Upper lobe of right lung (tissue), 1 donor: ENCODE measurements at regions not wholly inside any gene's neighbourhood (a gene's known extent, or its start where the extent isn't known, plus 50 kb on each side); places are given as distances from the start of the nearest gene placed in this dataset.
A peak's percentile ranks its signal among the peaks of the same experiment; 100 is the strongest.

ENCODE experiments used
- ATAC-seq: fragments of 200-7000 bp; cut with Tn5 transposase; one replicate; pipeline ENCODE4 v1.9.1; 2020; ENCODE audit warnings: mild to moderate bottlenecking, moderate library complexity
- DNase-seq: peaks from one replicate; pipeline ENCODE4 v3.0.0-alpha.2; 2020
- H3K27ac ChIP-seq: fragments of 200-600 bp; one replicate; pipeline ENCODE4 v1.8.0; 2022
- H3K27me3 ChIP-seq: fragments of 200-600 bp; one replicate; pipeline ENCODE4 v1.8.0; 2022; ENCODE audit warnings: mild to moderate bottlenecking
- H3K36me3 ChIP-seq: fragments of 200-600 bp; one replicate; pipeline ENCODE4 v1.8.0; 2022
- H3K4me1 ChIP-seq: fragments of 200-600 bp; one replicate; pipeline ENCODE4 v1.8.0; 2022
- H3K4me3 ChIP-seq: fragments of 200-600 bp; one replicate; pipeline ENCODE4 v1.8.0; 2022; ENCODE audit warnings: mild to moderate bottlenecking
- H3K9me3 ChIP-seq: fragments of 200-600 bp; one replicate; pipeline ENCODE4 v1.8.0; 2022
- intact Hi-C: fragments of 100-400 bp; cut with DNase I; formaldehyde crosslinking; loops from one replicate; pipeline ENCODE4 v1.11.0; 2022
- TF ChIP-seq, protein P1 (sequence below): fragments of 200-600 bp; IDR thresholded peaks from one replicate; pipeline ENCODE4 v1.8.0; 2022; ENCODE audit warnings: antibody characterized with exemption
- donor health status: DM: no; HTN: yes; CAD: no; lungs with severe emphysema.

DNA sequence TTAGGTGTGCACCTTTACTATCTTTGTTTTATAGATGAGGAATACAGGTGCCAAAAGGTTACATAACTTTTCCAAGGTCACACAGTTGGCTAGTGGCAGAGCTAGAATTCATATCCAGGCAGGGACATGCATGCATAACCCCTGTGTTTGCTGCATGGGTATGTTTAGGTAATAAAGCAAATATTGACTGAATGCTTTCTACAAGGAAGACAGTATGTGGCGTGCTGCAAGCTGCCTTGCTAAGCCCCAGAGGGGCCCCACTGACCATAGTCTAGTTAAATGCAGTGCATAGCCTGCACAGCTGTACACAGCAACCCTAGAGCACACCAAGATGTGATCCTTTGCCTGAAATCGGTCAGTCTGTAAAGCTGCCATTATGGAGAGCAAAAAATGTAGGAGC, 320.5 kb upstream of the IGFBP7 start:
- Histone ChIP-seq H3K27me3 (no peaks in the 10 kb centered on the region), H3K4me1 (no peaks in the 10 kb centered on the region), H3K9me3 (no peaks in the 10 kb centered on the region), H3K36me3 (no peaks in the 10 kb centered on the region), H3K27ac (no peak overlapping the region), H3K4me3 (no peak overlapping the region)
- TF ChIP-seq, protein P1, sequence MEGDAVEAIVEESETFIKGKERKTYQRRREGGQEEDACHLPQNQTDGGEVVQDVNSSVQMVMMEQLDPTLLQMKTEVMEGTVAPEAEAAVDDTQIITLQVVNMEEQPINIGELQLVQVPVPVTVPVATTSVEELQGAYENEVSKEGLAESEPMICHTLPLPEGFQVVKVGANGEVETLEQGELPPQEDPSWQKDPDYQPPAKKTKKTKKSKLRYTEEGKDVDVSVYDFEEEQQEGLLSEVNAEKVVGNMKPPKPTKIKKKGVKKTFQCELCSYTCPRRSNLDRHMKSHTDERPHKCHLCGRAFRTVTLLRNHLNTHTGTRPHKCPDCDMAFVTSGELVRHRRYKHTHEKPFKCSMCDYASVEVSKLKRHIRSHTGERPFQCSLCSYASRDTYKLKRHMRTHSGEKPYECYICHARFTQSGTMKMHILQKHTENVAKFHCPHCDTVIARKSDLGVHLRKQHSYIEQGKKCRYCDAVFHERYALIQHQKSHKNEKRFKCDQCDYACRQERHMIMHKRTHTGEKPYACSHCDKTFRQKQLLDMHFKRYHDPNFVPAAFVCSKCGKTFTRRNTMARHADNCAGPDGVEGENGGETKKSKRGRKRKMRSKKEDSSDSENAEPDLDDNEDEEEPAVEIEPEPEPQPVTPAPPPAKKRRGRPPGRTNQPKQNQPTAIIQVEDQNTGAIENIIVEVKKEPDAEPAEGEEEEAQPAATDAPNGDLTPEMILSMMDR = no peak
- intact Hi-C loops = no loop called here
- DNase-seq (no peak), ATAC-seq (no peak)

DNA sequence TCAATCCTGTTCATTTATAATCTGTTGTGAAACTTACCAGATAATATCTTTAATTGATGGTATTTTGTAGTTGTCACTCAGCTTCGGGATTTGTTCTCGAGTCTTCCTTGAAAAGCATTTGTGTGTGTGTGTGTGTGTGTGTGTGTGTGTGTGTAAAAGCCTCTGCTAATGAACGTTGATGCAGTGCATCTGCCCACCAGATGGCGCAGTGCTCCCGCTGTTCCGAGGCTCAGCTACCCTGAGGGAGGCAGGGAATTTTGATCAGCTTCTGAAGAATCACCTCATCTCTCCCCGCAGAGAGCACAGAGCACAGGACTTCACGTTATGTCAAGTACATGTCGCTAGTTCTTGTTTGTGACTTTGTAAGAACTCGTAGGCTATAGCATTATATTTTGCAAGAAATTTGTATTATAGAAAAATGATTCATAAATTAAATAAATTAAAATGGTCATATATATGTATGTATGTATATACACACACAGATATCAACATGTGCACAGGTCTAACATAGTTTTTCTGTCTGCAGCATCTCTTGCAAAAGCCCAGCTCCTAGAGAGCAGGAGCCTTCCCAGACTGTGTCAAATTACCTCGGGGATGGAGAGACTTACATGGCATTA, 316.7 kb upstream of the IGFBP7 start:
- Histone ChIP-seq H3K27me3 (no peaks in the 10 kb centered on the region), H3K4me3 (no peak overlapping the region), H3K9me3 (no peaks in the 10 kb centered on the region), H3K36me3 (no peaks in the 10 kb centered on the region), H3K27ac (no peak overlapping the region), H3K4me1 (no peaks in the 10 kb centered on the region)
- ATAC-seq = peak; percentile 94
- peak; percentile 80 for DNase-seq
- TF ChIP-seq, protein P1 = peak; percentile 48
- intact Hi-C loops = no loop called here

GRCh38 chr4:57425610-57426009, 315.4 kb upstream of the IGFBP7 start:
- H3K27ac ChIP-seq = no peak overlapping the region
- no peaks in the 10 kb centered on the region for H3K9me3 ChIP-seq
- H3K4me1 ChIP-seq = no peaks in the 10 kb centered on the region
- H3K27me3 ChIP-seq = no peaks in the 10 kb centered on the region
- TF ChIP-seq, protein P1 = no peak
- H3K4me3 ChIP-seq = no peak overlapping the region
- no peak for DNase-seq
- no peak for ATAC-seq
- no peaks in the 10 kb centered on the region for H3K36me3 ChIP-seq
- intact Hi-C loops = no loop called here

DNA sequence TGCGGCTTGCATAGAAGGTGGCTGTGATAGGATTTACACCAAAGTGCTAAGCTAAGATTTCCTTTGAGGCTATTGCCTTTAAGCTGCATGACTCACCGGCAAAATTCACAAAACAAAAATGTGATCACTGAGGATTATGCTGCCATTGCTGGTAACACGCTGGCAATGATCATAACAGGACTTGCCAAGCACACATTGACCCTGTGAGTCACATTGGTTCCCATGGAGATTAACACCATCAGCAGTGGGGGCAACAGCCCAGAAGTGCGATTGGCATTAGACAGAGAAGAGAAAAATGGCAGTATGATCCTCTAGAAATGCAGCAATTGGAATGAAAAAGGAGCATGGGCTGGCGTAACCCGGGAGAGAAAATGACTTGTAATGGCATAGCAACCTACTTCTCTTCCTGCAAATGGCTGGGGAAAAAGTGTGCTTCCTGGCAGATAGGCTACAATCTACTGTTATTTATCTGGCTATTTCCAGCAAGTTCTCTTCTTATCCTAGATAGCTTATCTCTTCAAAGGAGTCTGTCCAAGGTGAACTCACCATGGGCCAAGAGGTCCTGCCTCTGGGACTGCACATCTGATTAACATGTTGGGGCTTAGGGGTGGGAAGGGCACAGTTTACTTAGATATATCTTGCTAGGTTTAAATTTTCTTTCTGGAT, 314.2 kb upstream of the IGFBP7 start:
- intact Hi-C loops = no loop called here
- H3K4me1 ChIP-seq = no peaks in the 10 kb centered on the region
- H3K4me3 ChIP-seq = no peak overlapping the region
- no peaks in the 10 kb centered on the region for H3K36me3 ChIP-seq
- no peak overlapping the region for H3K27ac ChIP-seq
- DNase-seq (no peak), ATAC-seq (no peak)
- H3K27me3 ChIP-seq = no peaks in the 10 kb centered on the region
- TF ChIP-seq, protein P1 = no peak
- no peaks in the 10 kb centered on the region for H3K9me3 ChIP-seq

DNA sequence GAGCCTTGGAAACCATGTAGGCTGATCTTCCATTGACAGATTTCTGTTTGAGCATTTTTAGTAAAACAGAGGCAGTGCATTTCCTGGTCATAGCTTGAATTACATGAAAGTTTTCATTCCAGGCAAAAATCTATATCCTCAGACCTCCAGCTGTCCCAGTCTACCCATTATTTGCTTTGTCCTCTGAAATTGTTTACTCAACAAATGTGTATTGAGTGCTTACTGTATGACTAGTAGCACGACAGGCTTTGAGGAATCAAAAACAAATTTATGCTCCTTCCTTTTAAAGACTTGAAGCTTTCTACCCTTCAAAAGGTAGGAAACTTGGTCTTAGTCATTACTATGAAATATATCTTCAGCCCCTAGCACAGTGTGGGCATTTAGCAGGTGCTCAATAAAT, 307.9 kb upstream of the IGFBP7 start:
- intact Hi-C loops = no loop called here
- no peak overlapping the region for H3K4me3 ChIP-seq
- TF ChIP-seq, protein P1 = no peak
- DNase-seq (no peak), ATAC-seq (no peak)
- no peaks in the 10 kb centered on the region for H3K4me1 ChIP-seq
- no peaks in the 10 kb centered on the region for H3K27me3 ChIP-seq
- no peaks in the 10 kb centered on the region for H3K9me3 ChIP-seq
- no peak overlapping the region for H3K27ac ChIP-seq
- H3K36me3 ChIP-seq = no peaks in the 10 kb centered on the region
